ENCODE measurements at regions not wholly inside any gene's neighbourhood (a gene's known extent, or its start where the extent isn't known, plus 50 kb on each side); places are given as distances from the start of the nearest gene placed in this dataset.

DNA sequence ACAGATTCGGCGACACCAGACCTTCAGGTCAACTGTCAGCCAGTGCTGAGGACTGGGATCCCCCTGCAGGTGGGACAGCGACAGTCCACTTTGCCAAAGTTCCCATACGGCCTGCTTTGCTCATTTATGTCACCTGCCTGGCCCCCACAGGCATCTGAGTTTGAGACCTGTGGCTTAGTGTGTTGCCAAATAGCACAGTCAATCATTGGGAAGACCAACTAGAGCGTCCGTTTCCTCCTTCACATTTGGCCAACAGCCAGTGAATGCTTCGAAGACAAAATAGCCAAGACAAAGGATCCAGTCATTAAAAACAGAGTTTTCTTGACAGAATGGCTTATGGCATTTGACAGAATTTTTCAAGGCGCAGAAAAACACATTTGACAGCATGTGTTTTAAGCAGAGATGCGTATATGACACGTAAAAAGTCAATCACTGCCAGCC, 113.8 kb downstream of the ABCC12 start:
- ChIA-PET CTCF (no interaction called here), POLR2A (no interaction called here)
- TF ChIP-seq SIN3A (IDR thresholded peaks at IDR 0.05; ENCODE audit: borderline replicate concordance, insufficient read depth, low read depth, low read length) (no peak), TCF7L2 (IDR thresholded peaks at IDR 0.05; ENCODE audit: low read depth, low read length) (no peak), POLR2AphosphoS5 (IDR thresholded peaks at IDR 0.05; ENCODE audit: low read depth, low read length) (no peak)
- TF ChIP-seq, protein P1, sequence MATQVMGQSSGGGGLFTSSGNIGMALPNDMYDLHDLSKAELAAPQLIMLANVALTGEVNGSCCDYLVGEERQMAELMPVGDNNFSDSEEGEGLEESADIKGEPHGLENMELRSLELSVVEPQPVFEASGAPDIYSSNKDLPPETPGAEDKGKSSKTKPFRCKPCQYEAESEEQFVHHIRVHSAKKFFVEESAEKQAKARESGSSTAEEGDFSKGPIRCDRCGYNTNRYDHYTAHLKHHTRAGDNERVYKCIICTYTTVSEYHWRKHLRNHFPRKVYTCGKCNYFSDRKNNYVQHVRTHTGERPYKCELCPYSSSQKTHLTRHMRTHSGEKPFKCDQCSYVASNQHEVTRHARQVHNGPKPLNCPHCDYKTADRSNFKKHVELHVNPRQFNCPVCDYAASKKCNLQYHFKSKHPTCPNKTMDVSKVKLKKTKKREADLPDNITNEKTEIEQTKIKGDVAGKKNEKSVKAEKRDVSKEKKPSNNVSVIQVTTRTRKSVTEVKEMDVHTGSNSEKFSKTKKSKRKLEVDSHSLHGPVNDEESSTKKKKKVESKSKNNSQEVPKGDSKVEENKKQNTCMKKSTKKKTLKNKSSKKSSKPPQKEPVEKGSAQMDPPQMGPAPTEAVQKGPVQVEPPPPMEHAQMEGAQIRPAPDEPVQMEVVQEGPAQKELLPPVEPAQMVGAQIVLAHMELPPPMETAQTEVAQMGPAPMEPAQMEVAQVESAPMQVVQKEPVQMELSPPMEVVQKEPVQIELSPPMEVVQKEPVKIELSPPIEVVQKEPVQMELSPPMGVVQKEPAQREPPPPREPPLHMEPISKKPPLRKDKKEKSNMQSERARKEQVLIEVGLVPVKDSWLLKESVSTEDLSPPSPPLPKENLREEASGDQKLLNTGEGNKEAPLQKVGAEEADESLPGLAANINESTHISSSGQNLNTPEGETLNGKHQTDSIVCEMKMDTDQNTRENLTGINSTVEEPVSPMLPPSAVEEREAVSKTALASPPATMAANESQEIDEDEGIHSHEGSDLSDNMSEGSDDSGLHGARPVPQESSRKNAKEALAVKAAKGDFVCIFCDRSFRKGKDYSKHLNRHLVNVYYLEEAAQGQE (IDR thresholded peaks at IDR 0.05; ENCODE audit: insufficient read depth in 1 of 2, low read depth in 2 of 2, low read length in 1 of 2): no peak
- TF ChIP-seq, protein P2, sequence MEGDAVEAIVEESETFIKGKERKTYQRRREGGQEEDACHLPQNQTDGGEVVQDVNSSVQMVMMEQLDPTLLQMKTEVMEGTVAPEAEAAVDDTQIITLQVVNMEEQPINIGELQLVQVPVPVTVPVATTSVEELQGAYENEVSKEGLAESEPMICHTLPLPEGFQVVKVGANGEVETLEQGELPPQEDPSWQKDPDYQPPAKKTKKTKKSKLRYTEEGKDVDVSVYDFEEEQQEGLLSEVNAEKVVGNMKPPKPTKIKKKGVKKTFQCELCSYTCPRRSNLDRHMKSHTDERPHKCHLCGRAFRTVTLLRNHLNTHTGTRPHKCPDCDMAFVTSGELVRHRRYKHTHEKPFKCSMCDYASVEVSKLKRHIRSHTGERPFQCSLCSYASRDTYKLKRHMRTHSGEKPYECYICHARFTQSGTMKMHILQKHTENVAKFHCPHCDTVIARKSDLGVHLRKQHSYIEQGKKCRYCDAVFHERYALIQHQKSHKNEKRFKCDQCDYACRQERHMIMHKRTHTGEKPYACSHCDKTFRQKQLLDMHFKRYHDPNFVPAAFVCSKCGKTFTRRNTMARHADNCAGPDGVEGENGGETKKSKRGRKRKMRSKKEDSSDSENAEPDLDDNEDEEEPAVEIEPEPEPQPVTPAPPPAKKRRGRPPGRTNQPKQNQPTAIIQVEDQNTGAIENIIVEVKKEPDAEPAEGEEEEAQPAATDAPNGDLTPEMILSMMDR (IDR thresholded peaks at IDR 0.05): no peak
- H3K9me3 ChIP-seq (ENCODE audit: control insufficient read depth, insufficient read depth, low read depth, low read length): no peaks in the 10 kb centered on the region
- no peak for ATAC-seq
- in situ Hi-C loops (cut with HindIII; ENCODE audit: low pct_unique_long_range_greater_than_20kb, low sequenced_read_pairs): no loop called here
- H3K27ac ChIP-seq (ENCODE audit: low read length): no peak overlapping the region
- no peaks in the 10 kb centered on the region for H3K36me3 ChIP-seq (ENCODE audit: control insufficient read depth, insufficient read depth, low read length)
- no peaks in the 10 kb centered on the region for H3K27me3 ChIP-seq (ENCODE audit: control insufficient read depth, insufficient read depth, low read length)
- no peak for DNase-seq (ENCODE audit: low read depth, low spot score)
- intact Hi-C loops (cut with micrococcal nuclease; ENCODE audit: unreplicated experiment): no loop called here
- no peak overlapping the region for H3K4me3 ChIP-seq (ENCODE audit: low read depth in 2 of 2, low read length in 2 of 2)
- BruUV-seq (replicated peaks): no TSS peak
- H3K4me1 ChIP-seq (ENCODE audit: control insufficient read depth, insufficient read depth, low read length): no peaks in the 10 kb centered on the region

DNA sequence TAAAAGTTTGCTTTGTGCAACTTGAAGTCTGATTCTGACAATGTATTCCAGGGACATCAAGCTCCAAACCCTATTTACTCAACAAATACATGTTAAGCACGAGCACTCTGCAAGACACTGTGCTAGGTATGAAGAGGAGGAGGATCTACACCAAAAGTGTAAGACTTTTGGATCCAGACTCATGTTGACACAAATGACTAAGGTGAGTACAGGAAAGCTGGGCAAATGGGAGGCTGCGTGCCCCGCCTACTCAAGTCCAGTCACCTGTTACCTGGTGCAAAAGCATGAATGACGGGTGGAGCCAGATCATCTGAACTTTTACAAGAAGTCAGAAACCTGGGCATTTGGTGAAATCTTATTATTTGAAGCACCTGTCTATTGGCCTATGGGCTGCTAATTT, 120.7 kb downstream of the ABCC12 start:
- Histone ChIP-seq H3K27me3 (ENCODE audit: control insufficient read depth, insufficient read depth, low read length) (no peaks in the 10 kb centered on the region), H3K4me1 (ENCODE audit: control insufficient read depth, insufficient read depth, low read length) (no peaks in the 10 kb centered on the region), H3K4me3 (ENCODE audit: low read depth in 2 of 2, low read length in 2 of 2) (no peak overlapping the region), H3K9me3 (ENCODE audit: control insufficient read depth, insufficient read depth, low read depth, low read length) (no peaks in the 10 kb centered on the region; the same call in 1 of the 2 replicates), H3K27ac (ENCODE audit: low read length) (no peak overlapping the region), H3K36me3 (ENCODE audit: control insufficient read depth, insufficient read depth, low read length) (no peaks in the 10 kb centered on the region)
- CTCF ChIA-PET: no interaction called here
- no TSS peak for BruUV-seq (replicated peaks)
- intact Hi-C loops (cut with micrococcal nuclease; ENCODE audit: unreplicated experiment) (no loop called here), in situ Hi-C loops (cut with HindIII; ENCODE audit: low pct_unique_long_range_greater_than_20kb, low sequenced_read_pairs) (no loop called here)
- ATAC-seq (no peak), DNase-seq (ENCODE audit: low read depth, low spot score) (no peak)
- POLR2A ChIA-PET: no interaction called here
- TF ChIP-seq POLR2AphosphoS5 (IDR thresholded peaks at IDR 0.05; ENCODE audit: low read depth, low read length) (no peak), TCF7L2 (IDR thresholded peaks at IDR 0.05; ENCODE audit: low read depth, low read length) (no peak), SIN3A (IDR thresholded peaks at IDR 0.05; ENCODE audit: borderline replicate concordance, insufficient read depth, low read depth, low read length) (no peak)
- TF ChIP-seq, protein P2 (IDR thresholded peaks at IDR 0.05): no peak
- TF ChIP-seq, protein P1 (IDR thresholded peaks at IDR 0.05; ENCODE audit: insufficient read depth in 1 of 2, low read depth in 2 of 2, low read length in 1 of 2): no peak
